ENCODE measurements at regions not wholly inside any gene's neighbourhood (a gene's known extent, or its start where the extent isn't known, plus 50 kb on each side); places are given as distances from the start of the nearest gene placed in this dataset.

GRCh38 chr1:101080859-101081258 lies 55.3 kb upstream of the DPH5 start:
- DNase-seq = no peak

- no peak for DNase-seq
Measured at GRCh38 chr1:101079341-101079740, 53.8 kb upstream of the DPH5 start.

- no peak for DNase-seq
Measured at GRCh38 chr1:101077849-101078248, 52.3 kb upstream of the DPH5 start.

GRCh38 chr1:101075926-101076325 lies 50.3 kb upstream of the DPH5 start:
- no peak for DNase-seq

Measured in hematopoietic multipotent progenitor cell treated with erythropoietin and hydrocortisone succinate and interleukin-3 and kit ligand, for 8 days (in vitro differentiated cells).